CD4-positive, alpha-beta T cell treated with Interleukin-15 for 1 hour (primary cell): ENCODE measurements at regions not wholly inside any gene's neighbourhood (a gene's known extent, or its start where the extent isn't known, plus 50 kb on each side); places are given as distances from the start of the nearest gene placed in this dataset.
"Not testable (repeated sequence)": the region's sequence is repeated elsewhere in the genome, so short reads cannot be mapped to it uniquely, and the experiment has no call there.

Source experiments
- DNase-seq: peaks from one replicate; pipeline ENCODE4 v3.0.0-alpha.2; 2020

GRCh38 chr1:147061880-147062279 lies 110.4 kb downstream of the PRKAB2 start:
- not testable (repeated sequence) for DNase-seq

- no peak for DNase-seq
Observed at GRCh38 chr1:147053269-147053668, 115.1 kb downstream of the NBPF12 start.

- DNase-seq: no peak
Observed at GRCh38 chr1:147052677-147053076, 114.6 kb downstream of the NBPF12 start.

GRCh38 chr1:147052143-147052542 lies 114.0 kb downstream of the NBPF12 start:
- DNase-seq: no peak

- no peak for DNase-seq
Observed at GRCh38 chr1:147051136-147051535, 113.0 kb downstream of the NBPF12 start.

- DNase-seq: no peak
Observed at GRCh38 chr1:147050654-147051053, 112.5 kb downstream of the NBPF12 start.

GRCh38 chr1:147046863-147047394 lies 108.8 kb downstream of the NBPF12 start:
- DNase-seq: not testable (repeated sequence)

GRCh38 chr1:147046189-147046862 lies 108.2 kb downstream of the NBPF12 start:
- DNase-seq: no peak
